ENCODE measurements at regions not wholly inside any gene's neighbourhood (a gene's known extent, or its start where the extent isn't known, plus 50 kb on each side); places are given as distances from the start of the nearest gene placed in this dataset.
A peak's percentile ranks its signal among the peaks of the same experiment; 100 is the strongest.

DNA sequence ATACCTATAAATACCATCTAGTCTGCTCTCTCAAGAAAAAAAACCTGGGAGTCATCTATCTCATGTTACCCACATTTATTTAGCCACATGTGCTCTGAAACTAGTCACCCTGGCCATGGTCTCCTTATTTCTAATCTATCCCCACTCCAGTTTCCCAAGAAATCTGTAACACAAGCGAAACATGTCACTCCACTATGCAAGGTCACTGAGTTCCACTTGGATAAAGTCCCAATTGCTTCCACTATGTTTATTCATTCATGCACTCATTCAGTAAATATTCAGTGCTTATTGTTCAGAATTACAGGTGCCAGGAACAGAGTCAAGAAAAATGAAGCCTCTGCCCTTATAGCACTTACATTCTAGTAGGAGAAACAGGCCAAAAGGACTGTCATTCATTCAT lies 369.4 kb upstream of the CYRIA start:
- Histone ChIP-seq H3K4me2 (no peak overlapping the region), H4K20me1 (ENCODE audit: insufficient read depth) (no peaks in the 10 kb centered on the region), H3K4me3 (ENCODE audit: low read depth in 2 of 2, low read length in 1 of 2) (no peak overlapping the region), H3F3A (replicated peaks; ENCODE audit: insufficient read depth) (no peaks in the 10 kb centered on the region), H3K27ac (ENCODE audit: low read depth in 2 of 2, low read length in 1 of 2) (no peak overlapping the region), H2AFZ (ENCODE audit: low read depth) (no peak overlapping the region), H3K27me3 (ENCODE audit: insufficient read depth) (no peaks in the 10 kb centered on the region), H3K79me2 (ENCODE audit: insufficient read depth) (no peaks in the 10 kb centered on the region), H3K9me3 (no peaks in the 10 kb centered on the region), H3K9ac (no peak overlapping the region), H3K9me2 (no peaks in the 10 kb centered on the region), H3K4me1 (ENCODE audit: control insufficient read depth in 1 of 2, insufficient read depth in 2 of 2, low read depth in 1 of 2, low read length in 1 of 2) (no peaks in the 10 kb centered on the region), H3K36me3 (replicated peaks in 1 of 2; ENCODE audit: control insufficient read depth in 1 of 2, insufficient read depth in 2 of 2, low read length in 1 of 2) (no peaks in the 10 kb centered on the region)
- POLR2A ChIA-PET: no interaction called here
- TF ChIP-seq NFIC (IDR thresholded peaks at IDR 0.05; ENCODE audit: borderline replicate concordance) (no peak), GATA2 (CRISPR knock-in tag; IDR thresholded peaks at IDR 0.05) (no peak), RXRA (IDR thresholded peaks at IDR 0.05; ENCODE audit: borderline replicate concordance, low read depth) (no peak), TEAD4 (IDR thresholded peaks at IDR 0.05; ENCODE audit: borderline replicate concordance, insufficient read depth) (no peak), POLR2AphosphoS5 (IDR thresholded peaks at IDR 0.05; ENCODE audit: low read depth, low read length) (no peak), PBX3 (IDR thresholded peaks at IDR 0.05) (no peak), TAF1 (IDR thresholded peaks at IDR 0.05; ENCODE audit: borderline replicate concordance, low read depth, low read length) (no peak)
- TF ChIP-seq, protein P1, sequence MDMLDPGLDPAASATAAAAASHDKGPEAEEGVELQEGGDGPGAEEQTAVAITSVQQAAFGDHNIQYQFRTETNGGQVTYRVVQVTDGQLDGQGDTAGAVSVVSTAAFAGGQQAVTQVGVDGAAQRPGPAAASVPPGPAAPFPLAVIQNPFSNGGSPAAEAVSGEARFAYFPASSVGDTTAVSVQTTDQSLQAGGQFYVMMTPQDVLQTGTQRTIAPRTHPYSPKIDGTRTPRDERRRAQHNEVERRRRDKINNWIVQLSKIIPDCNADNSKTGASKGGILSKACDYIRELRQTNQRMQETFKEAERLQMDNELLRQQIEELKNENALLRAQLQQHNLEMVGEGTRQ (IDR thresholded peaks at IDR 0.05; ENCODE audit: borderline replicate concordance, low read depth, low read length): no peak
- 12% methylated on average over 1 of the region's 1 CpG for WGBS (ENCODE audit: low lambda C conversion rate)
- CTCF ChIA-PET: interaction anchor here (1.1 to 1.2 kb wide), 2 partner anchors 15 to 136 kb away, joined by 3 read pairs; no protein-coding TSS in a partner anchor
- DNase-seq: no peak

GRCh38 chr2:17030047-17030446 lies 364.4 kb upstream of the CYRIA start:
- H3K9me2 ChIP-seq: no peaks in the 10 kb centered on the region
- no peak overlapping the region for H3K9ac ChIP-seq
- no peaks in the 10 kb centered on the region for H3K9me3 ChIP-seq
- ChIA-PET POLR2A (interaction anchor here (0.9 kb wide), 1 partner anchor 255 kb away, joined by 3 read pairs; no protein-coding TSS in a partner anchor), CTCF (interaction anchor here (1.6 to 2.1 kb wide), 3 partner anchors 14 to 256 kb away, joined by 4 to 12 read pairs (median 4); no protein-coding TSS in a partner anchor)
- H3K4me3 ChIP-seq (ENCODE audit: low read depth in 2 of 2, low read length in 1 of 2): no peak overlapping the region
- H3K4me2 ChIP-seq: no peak overlapping the region
- WGBS (ENCODE audit: low lambda C conversion rate): 6% methylated on average over 2 of the region's 2 CpGs
- H2AFZ ChIP-seq (ENCODE audit: low read depth): no peak overlapping the region
- H3K27ac ChIP-seq (ENCODE audit: low read depth in 2 of 2, low read length in 1 of 2): peak overlapping the region in 1 of 2 experiments; percentile 73; a peak in 2 of 4 replicates
- no peaks in the 10 kb centered on the region for H3K36me3 ChIP-seq (replicated peaks in 1 of 2; ENCODE audit: control insufficient read depth in 1 of 2, insufficient read depth in 2 of 2, low read length in 1 of 2)
- no peaks in the 10 kb centered on the region for H4K20me1 ChIP-seq (ENCODE audit: insufficient read depth)
- H3K79me2 ChIP-seq (ENCODE audit: insufficient read depth): no peaks in the 10 kb centered on the region
- no peaks in the 10 kb centered on the region for H3K27me3 ChIP-seq (ENCODE audit: insufficient read depth)
- peaks cover 0 to 8% of the 10 kb centered on the region in 2 experiments; a peak in 1 of 4 replicates for H3K4me1 ChIP-seq (ENCODE audit: control insufficient read depth in 1 of 2, insufficient read depth in 2 of 2, low read depth in 1 of 2, low read length in 1 of 2)
- H3F3A ChIP-seq (replicated peaks; ENCODE audit: insufficient read depth): no peaks in the 10 kb centered on the region
- peak; percentile 64 for DNase-seq
- TF ChIP-seq FOXJ3 (CRISPR knock-in tag; IDR thresholded peaks at IDR 0.05) (peak; percentile 99), PBX3 (IDR thresholded peaks at IDR 0.05) (no peak), FOSL2 (IDR thresholded peaks at IDR 0.05; ENCODE audit: borderline replicate concordance, low read depth) (no peak), CHD2 (IDR thresholded peaks at IDR 0.05; ENCODE audit: low read length, partially characterized antibody) (peak; percentile 89), TEAD4 (IDR thresholded peaks at IDR 0.05; ENCODE audit: borderline replicate concordance, insufficient read depth) (peak; percentile 63; the same call in 1 of the 2 replicates), RAD21 (IDR thresholded peaks at IDR 0.05; ENCODE audit: low read length) (peak; percentile 41; the same call in 1 of the 2 replicates), SIN3A (IDR thresholded peaks at IDR 0.05; ENCODE audit: borderline replicate concordance, low read depth, low read length) (no peak), SMC3 (IDR thresholded peaks at IDR 0.05; ENCODE audit: low read depth, low read length) (no peak), NRF1 (IDR thresholded peaks at IDR 0.05; ENCODE audit: low read depth, low read length) (no peak), RCOR1 (IDR thresholded peaks at IDR 0.05; ENCODE audit: low read length) (peak; percentile 99), CTCF (IDR thresholded peaks at IDR 0.05) (no peak)
- TF ChIP-seq, protein P2, sequence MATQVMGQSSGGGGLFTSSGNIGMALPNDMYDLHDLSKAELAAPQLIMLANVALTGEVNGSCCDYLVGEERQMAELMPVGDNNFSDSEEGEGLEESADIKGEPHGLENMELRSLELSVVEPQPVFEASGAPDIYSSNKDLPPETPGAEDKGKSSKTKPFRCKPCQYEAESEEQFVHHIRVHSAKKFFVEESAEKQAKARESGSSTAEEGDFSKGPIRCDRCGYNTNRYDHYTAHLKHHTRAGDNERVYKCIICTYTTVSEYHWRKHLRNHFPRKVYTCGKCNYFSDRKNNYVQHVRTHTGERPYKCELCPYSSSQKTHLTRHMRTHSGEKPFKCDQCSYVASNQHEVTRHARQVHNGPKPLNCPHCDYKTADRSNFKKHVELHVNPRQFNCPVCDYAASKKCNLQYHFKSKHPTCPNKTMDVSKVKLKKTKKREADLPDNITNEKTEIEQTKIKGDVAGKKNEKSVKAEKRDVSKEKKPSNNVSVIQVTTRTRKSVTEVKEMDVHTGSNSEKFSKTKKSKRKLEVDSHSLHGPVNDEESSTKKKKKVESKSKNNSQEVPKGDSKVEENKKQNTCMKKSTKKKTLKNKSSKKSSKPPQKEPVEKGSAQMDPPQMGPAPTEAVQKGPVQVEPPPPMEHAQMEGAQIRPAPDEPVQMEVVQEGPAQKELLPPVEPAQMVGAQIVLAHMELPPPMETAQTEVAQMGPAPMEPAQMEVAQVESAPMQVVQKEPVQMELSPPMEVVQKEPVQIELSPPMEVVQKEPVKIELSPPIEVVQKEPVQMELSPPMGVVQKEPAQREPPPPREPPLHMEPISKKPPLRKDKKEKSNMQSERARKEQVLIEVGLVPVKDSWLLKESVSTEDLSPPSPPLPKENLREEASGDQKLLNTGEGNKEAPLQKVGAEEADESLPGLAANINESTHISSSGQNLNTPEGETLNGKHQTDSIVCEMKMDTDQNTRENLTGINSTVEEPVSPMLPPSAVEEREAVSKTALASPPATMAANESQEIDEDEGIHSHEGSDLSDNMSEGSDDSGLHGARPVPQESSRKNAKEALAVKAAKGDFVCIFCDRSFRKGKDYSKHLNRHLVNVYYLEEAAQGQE (IDR thresholded peaks at IDR 0.05; ENCODE audit: low read depth, low read length): no peak
